Muscle of leg (tissue), 3 donors: ENCODE measurements at regions not wholly inside any gene's neighbourhood (a gene's known extent, or its start where the extent isn't known, plus 50 kb on each side); places are given as distances from the start of the nearest gene placed in this dataset.
A peak's percentile ranks its signal among the peaks of the same experiment; 100 is the strongest.
"Not testable (repeated sequence)": the region's sequence is repeated elsewhere in the genome, so short reads cannot be mapped to it uniquely, and the experiment has no call there.

ENCODE experiments used
- DNase-seq: peaks from one replicate; pipeline ENCODE4 v3.0.0; 2013
- H3K27ac ChIP-seq: one replicate; pipeline ENCODE4 v1.5.1; 2013; ENCODE audit warnings: mild to moderate bottlenecking, low read length, control low read depth
- H3K27me3 ChIP-seq: one replicate; pipeline ENCODE4 v1.6.1; 2013; ENCODE audit warnings: low read length; ENCODE audit not compliant: control insufficient read depth, insufficient read depth
- H3K36me3 ChIP-seq: one replicate; pipeline ENCODE4 v1.6.1; 2013; ENCODE audit warnings: low read length; ENCODE audit not compliant: control insufficient read depth, insufficient read depth
- H3K4me1 ChIP-seq: one replicate; pipeline ENCODE4 v1.6.1; 2013; ENCODE audit warnings: low read length; ENCODE audit not compliant: control insufficient read depth, insufficient read depth
- H3K4me3 ChIP-seq: one replicate; pipeline ENCODE4 v1.5.1; 2013; ENCODE audit warnings: low read length, control low read depth
- H3K9me3 ChIP-seq: replicated peaks from 2 replicates; pipeline ENCODE4 v1.6.1; 2013; ENCODE audit warnings: low read depth, low read length; ENCODE audit not compliant: control insufficient read depth
- WGBS: methylation state at CpG from one replicate; pipeline ENCODE4 v1.1.5; 2013; ENCODE audit warnings: missing lambda C conversion rate; ENCODE audit not compliant: insufficient coverage; 5-methylcytosine and 5-hydroxymethylcytosine counted together

DNA sequence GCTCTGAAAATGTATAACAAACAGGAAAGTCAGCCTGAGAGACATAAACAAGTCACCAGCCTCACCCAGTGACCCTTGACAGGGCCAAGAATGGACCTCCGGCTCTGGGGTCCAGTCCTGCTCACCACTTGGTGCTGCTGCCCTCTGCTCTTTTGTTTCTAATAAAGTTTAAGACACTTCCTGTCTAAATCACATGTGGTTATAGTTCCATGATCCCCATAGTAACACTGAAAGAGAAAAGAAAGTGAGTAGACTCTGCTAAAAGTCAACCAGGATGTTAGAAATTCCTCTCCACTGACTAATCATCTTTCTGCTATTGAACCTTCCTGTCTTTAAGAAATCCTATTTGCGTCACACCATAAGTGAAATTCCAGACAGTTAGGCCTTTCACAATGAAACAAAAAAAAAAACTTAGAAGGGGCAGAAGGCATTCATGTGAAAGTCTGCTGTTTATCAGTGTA, 179.2 kb upstream of the BET1 start:
- WGBS, result no CpG with 5 or more reads among the region's 2 CpGs
- DNase-seq, result peak; percentile 96
- H3K4me1 ChIP-seq, result peaks cover 3% of the 10 kb centered on the region

DNA sequence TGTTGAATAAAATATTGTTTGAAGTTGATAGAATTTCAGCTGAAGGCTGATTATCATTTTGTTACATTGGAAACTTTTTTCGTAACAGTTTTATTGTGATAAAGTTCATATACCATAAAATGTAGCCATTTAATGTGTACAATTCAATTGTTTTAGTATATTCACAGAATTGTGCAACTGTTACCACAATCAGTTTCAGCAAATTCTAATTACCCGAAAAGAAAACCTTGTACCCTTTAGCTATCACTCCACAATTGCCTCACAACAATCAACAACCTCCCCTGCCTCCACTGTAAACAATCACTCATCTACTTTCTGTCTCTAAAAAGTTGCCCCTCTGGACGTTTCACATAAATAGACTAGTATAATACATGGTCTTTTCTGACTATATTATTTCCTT, 179.7 kb upstream of the BET1 start:
- DNase-seq, result no peak
- H3K27ac ChIP-seq, result peak overlapping the region; percentile 81
- H3K9me3 ChIP-seq, result no peaks in the 10 kb centered on the region
- no peaks in the 10 kb centered on the region for H3K27me3 ChIP-seq
- peaks cover 3% of the 10 kb centered on the region for H3K4me1 ChIP-seq
- 71% methylated on average over 1 of the region's 3 CpGs for WGBS
- no peak overlapping the region for H3K4me3 ChIP-seq
- H3K36me3 ChIP-seq, result no peaks in the 10 kb centered on the region

More for the DNA sequence above, 179.2 kb upstream of the BET1 start:
- no peaks in the 10 kb centered on the region for H3K27me3 ChIP-seq
- H3K9me3 ChIP-seq, result no peaks in the 10 kb centered on the region
- H3K27ac ChIP-seq, result peak overlapping the region; percentile 92
- H3K36me3 ChIP-seq, result no peaks in the 10 kb centered on the region
- no peak overlapping the region for H3K4me3 ChIP-seq

- no peaks in the 10 kb centered on the region for H3K9me3 ChIP-seq
- WGBS, result no CpG with 5 or more reads among the region's 2 CpGs
- DNase-seq, result no peak
Measured at GRCh38 chr7:94188350-94188749, 184.2 kb upstream of the BET1 start.

DNA sequence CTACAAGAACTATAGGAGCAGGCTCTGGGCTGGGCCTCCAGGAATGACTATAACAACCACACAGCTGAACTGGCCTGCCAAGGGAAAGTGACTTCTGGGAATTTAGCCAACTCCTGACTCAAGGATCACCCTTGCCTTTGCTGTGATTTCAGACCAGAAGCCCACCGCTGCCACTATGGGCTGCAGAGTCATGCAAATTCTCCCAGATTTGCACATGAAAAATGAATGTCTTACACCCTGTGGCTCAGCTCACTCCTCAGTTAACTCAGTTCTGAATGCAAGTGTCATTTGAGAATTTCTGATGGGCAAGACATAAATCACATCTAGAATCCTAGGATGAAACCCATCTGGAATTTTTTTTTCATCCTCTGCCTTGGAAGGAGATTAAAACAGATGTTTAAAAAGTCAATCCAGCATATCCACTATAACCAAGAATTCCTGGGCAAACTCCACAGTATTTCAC, 186.5 kb upstream of the BET1 start:
- no peaks in the 10 kb centered on the region for H3K9me3 ChIP-seq
- no peaks in the 10 kb centered on the region for H3K27me3 ChIP-seq
- peaks cover 2% of the 10 kb centered on the region for H3K4me1 ChIP-seq
- peak overlapping the region; percentile 31 for H3K27ac ChIP-seq
- WGBS, result 0% methylated on average over 1 of the region's 1 CpG
- peak; percentile 86 for DNase-seq
- H3K4me3 ChIP-seq, result no peak overlapping the region
- H3K36me3 ChIP-seq, result no peaks in the 10 kb centered on the region

More at GRCh38 chr7:94188350-94188749, 184.2 kb upstream of the BET1 start:
- Histone ChIP-seq H3K4me3 (no peak overlapping the region), H3K27me3 (no peaks in the 10 kb centered on the region), H3K36me3 (no peaks in the 10 kb centered on the region), H3K27ac (no peak overlapping the region), H3K4me1 (peaks cover 2% of the 10 kb centered on the region)

GRCh38 chr7:94194426-94194825, 190.3 kb upstream of the BET1 start:
- H3K27me3 ChIP-seq, H3K4me1 ChIP-seq, H3K36me3 ChIP-seq, DNase-seq, H3K4me3 ChIP-seq, H3K9me3 ChIP-seq, H3K27ac ChIP-seq: not testable (repeated sequence)
- no CpG with 5 or more reads among the region's 3 CpGs for WGBS

GRCh38 chr7:94195201-94195600, 191.0 kb upstream of the BET1 start:
- Histone ChIP-seq H3K27ac (no peak overlapping the region), H3K27me3 (no peaks in the 10 kb centered on the region), H3K4me1 (peaks cover 2% of the 10 kb centered on the region), H3K9me3 (no peaks in the 10 kb centered on the region), H3K4me3 (no peak overlapping the region), H3K36me3 (no peaks in the 10 kb centered on the region)
- whole genome bisulfite sequencing, result no CpG with 5 or more reads among the region's 2 CpGs
- DNase-seq, result no peak

DNA sequence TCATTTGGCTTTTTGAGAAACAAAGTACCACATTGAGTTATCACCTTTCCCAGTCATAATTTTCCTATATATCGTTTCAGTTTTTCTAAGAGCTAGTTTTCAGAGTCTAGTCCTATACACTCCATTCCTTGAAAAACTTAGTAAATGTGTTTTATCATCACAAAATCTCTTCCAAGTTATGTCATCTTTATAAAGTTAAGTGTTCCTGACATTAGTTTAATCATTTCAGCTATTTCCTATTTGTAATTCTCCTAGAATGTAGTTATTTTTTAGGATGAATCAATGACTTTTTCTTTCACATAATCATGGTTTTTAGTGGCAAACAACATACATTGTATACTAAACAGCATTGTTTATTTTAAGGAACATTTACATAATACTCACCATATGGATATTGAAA, 191.7 kb upstream of the BET1 start:
- Histone ChIP-seq H3K9me3 (no peaks in the 10 kb centered on the region), H3K4me3 (no peak overlapping the region), H3K4me1 (no peaks in the 10 kb centered on the region), H3K27me3 (no peaks in the 10 kb centered on the region), H3K36me3 (no peaks in the 10 kb centered on the region), H3K27ac (no peak overlapping the region)
- WGBS, result no CpG with 5 or more reads among the region's 1 CpG
- no peak for DNase-seq

DNA sequence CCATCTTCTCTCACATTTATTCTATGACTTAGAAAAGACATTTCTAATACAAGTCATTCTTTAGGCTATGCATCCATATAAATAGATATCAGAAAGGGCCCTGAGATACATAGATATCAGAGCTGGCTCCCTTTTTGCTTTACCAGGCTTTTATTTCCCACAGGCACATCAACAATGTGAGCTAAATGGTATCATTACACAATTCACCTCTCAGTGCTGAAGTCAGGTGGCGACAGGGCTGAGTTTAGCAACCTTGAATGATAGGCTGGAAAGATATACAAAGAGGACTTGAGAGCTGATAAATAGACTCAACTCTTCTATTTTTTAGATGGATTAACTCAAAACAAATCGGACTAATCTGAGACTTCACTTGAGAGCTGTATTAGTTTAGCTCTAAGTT, 189.2 kb upstream of the COL1A2 start:
- H3K27me3 ChIP-seq, result no peaks in the 10 kb centered on the region
- DNase-seq, result no peak
- no peaks in the 10 kb centered on the region for H3K9me3 ChIP-seq
- H3K36me3 ChIP-seq, result no peaks in the 10 kb centered on the region
- no CpG with 5 or more reads among the region's 2 CpGs for WGBS
- no peak overlapping the region for H3K27ac ChIP-seq
- H3K4me3 ChIP-seq, result no peak overlapping the region
- H3K4me1 ChIP-seq, result no peaks in the 10 kb centered on the region

GRCh38 chr7:94206295-94206694, 188.4 kb upstream of the COL1A2 start:
- Histone ChIP-seq H3K36me3 (no peaks in the 10 kb centered on the region), H3K4me1 (no peaks in the 10 kb centered on the region), H3K27me3 (no peaks in the 10 kb centered on the region), H3K4me3 (no peak overlapping the region), H3K9me3 (no peaks in the 10 kb centered on the region), H3K27ac (no peak overlapping the region)
- DNase-seq, result no peak
- WGBS, result no CpG with 5 or more reads among the region's 2 CpGs

DNA sequence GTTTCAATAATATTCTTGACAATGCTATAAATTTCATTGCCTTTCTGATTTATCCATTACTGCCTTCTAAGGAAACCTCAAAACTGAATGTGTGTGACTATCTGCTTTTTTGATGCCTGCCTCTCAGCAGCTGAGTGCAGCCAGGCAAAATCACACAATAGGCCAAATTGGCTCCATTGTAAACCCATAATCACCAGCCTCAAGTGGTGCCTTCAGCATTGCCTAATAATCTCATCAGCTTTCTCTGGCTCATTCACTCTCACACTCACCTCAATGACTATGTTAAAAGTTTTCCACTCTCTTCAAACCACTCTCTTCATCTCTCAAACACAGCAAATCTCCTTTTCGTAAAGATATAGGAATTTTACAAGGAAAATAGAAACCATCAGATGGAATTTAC, 182.5 kb upstream of the COL1A2 start:
- no peaks in the 10 kb centered on the region for H3K9me3 ChIP-seq
- no peak for DNase-seq
- no peak overlapping the region for H3K27ac ChIP-seq
- no peak overlapping the region for H3K4me3 ChIP-seq
- no peaks in the 10 kb centered on the region for H3K27me3 ChIP-seq
- no peaks in the 10 kb centered on the region for H3K36me3 ChIP-seq
- H3K4me1 ChIP-seq, result no peaks in the 10 kb centered on the region
- WGBS, result no CpG with 5 or more reads among the region's 1 CpG

DNA sequence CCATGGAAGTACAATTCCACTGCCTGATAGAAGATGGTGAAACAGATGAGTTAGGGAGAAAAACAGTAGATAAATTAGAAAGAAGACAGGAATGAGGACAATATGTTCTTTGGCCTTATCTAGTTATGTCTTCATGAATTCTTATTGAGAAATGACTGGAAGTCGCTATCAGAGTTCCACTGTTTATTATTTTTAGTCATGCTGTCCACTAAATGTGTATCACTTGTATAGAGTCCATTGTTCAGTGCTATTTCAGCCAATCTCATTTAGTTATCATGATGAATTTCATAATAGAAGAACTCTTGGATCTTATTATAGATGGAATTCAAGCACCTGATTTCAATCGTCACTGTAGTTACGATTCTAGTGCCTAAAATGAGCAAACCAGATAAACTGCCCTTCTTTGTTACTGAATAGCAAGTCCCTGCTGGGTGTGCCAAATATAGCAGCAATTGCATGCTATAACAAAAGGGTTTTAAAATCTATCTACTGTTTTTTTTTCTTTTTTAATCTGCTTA, 177.7 kb upstream of the COL1A2 start:
- Histone ChIP-seq H3K9me3 (no peaks in the 10 kb centered on the region), H3K36me3 (no peaks in the 10 kb centered on the region), H3K4me3 (no peak overlapping the region), H3K27ac (no peak overlapping the region), H3K4me1 (no peaks in the 10 kb centered on the region), H3K27me3 (no peaks in the 10 kb centered on the region)
- DNase-seq, result no peak
- WGBS, result no CpG with 5 or more reads among the region's 3 CpGs
